ENCODE measurements at regions not wholly inside any gene's neighbourhood (a gene's known extent, or its start where the extent isn't known, plus 50 kb on each side); places are given as distances from the start of the nearest gene placed in this dataset.
A peak's percentile ranks its signal among the peaks of the same experiment; 100 is the strongest.
"Not testable (repeated sequence)": the region's sequence is repeated elsewhere in the genome, so short reads cannot be mapped to it uniquely, and the experiment has no call there.

DNA sequence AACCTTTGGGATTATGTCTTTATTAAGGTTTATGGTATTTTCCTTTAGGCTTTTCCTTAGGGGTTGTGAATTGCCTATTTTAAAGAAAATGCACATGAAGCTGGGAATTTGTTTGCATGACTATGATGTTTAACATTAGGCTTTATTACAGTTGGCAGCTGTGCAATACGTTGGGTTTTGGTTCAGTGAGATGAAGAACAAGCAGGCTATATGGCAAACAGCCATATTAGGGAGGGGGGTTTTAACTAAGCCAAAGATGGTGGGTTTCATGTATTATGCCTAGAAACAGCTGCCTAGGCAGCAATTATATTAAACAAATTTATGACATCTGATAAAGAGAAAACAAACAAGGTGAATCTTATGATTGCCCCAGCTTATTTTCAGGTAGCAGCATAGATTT lies 880.8 kb downstream of the FAM181B start:
- H3K4me1 Mint-ChIP-seq (ENCODE audit: low read depth) = no peaks in the 10 kb centered on the region
- no peak for DNase-seq (ENCODE audit: low spot score)
- no peak overlapping the region for H3K4me3 Mint-ChIP-seq
- no peaks in the 10 kb centered on the region for H3K27me3 Mint-ChIP-seq (ENCODE audit: low read depth)
- no peaks in the 10 kb centered on the region for H3K36me3 Mint-ChIP-seq (ENCODE audit: low read depth)
- no peaks in the 10 kb centered on the region for H3K9me3 Mint-ChIP-seq
- H3K27ac Mint-ChIP-seq = no peak overlapping the region

DNA sequence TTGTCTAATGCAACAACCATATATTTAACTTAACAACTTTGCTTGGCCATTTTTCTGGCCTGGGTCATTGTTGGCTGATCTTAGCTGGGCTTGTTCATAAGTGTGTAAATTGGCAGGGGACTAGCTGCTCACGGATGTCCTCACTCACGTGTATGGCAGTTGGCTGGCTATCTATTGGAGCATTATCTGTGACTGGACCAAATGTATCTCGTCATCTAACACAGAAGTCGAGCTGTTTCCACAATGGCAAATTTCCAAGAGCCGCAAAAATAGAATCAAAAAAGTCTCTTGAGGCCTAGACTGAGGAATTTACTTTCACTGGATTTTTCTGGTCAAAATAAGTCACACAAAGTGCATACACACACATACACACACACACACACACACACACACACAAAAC lies 893.3 kb downstream of the FAM181B start:
- no peak for DNase-seq (ENCODE audit: low spot score)
- H3K36me3 Mint-ChIP-seq (ENCODE audit: low read depth) = no peaks in the 10 kb centered on the region
- no peaks in the 10 kb centered on the region for H3K4me1 Mint-ChIP-seq (ENCODE audit: low read depth)
- no peaks in the 10 kb centered on the region for H3K27me3 Mint-ChIP-seq (ENCODE audit: low read depth)
- H3K4me3 Mint-ChIP-seq = no peak overlapping the region
- no peak overlapping the region for H3K27ac Mint-ChIP-seq
- no peaks in the 10 kb centered on the region for H3K9me3 Mint-ChIP-seq

DNA sequence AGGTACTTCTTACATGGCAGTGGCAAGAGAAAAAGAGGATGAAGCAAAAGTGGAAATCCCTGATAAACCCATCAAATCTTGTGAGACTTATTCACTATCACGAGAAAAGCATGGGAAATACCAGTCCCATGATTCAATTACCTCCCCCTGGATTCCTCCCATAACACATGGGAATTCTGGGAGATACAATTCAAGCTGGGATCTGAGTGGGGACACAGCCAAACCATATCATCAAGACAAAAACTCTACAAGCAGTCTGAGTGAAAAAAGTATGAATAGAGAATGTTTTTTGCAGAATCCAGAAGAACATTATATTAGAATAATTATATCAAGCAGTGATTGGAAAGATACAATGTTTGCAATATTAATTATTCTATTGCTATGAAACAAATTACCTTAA lies 893.7 kb downstream of the FAM181B start:
- Mint-ChIP-seq H3K36me3 (ENCODE audit: low read depth) (no peaks in the 10 kb centered on the region), H3K27me3 (ENCODE audit: low read depth) (no peaks in the 10 kb centered on the region), H3K4me1 (ENCODE audit: low read depth) (no peaks in the 10 kb centered on the region), H3K4me3 (no peak overlapping the region), H3K9me3 (no peaks in the 10 kb centered on the region), H3K27ac (no peak overlapping the region)
- no peak for DNase-seq (ENCODE audit: low spot score)

DNA sequence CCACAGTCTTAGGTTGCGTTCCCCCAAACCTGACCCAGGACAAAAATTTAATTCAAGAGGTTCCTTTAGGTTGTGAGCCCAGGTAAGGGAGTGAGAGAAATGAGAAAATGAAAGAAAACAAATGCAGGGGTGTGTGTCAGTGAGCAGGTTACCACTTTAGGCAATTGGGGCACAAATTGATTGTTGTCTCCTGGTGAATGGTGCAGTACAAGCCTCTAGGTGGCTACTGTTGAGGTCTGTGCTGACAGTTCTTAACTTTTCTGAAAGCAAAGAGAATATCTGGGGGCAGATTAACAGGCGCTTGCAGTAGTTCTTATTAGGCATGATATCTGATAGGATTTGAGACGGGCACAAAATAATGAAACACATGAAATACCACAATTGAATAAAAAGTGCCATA lies 894.6 kb downstream of the FAM181B start:
- Mint-ChIP-seq H3K27ac (no peak overlapping the region), H3K36me3 (ENCODE audit: low read depth) (no peaks in the 10 kb centered on the region)

DNA sequence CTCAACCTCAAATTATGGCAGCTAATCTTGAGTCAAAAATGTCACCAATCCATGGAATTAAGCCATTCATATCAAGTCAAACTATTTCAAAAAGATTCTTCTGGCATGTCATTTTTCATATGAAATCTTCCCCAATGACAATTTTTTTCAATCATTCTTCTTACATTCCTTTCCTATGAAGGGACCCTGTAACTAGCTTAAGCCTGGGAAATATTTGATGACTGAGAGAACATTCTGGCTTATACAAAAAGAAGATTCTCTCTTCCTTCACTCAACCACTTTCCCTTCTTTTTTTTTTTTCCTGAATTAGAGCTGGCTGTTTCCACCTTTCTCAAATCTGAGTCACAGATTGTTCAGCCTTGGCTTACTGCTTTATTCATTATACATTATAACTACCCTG lies 903.7 kb downstream of the FAM181B start:
- Mint-ChIP-seq H3K4me3 (no peak overlapping the region), H3K4me1 (ENCODE audit: low read depth) (no peaks in the 10 kb centered on the region), H3K36me3 (ENCODE audit: low read depth) (no peaks in the 10 kb centered on the region), H3K27me3 (ENCODE audit: low read depth) (no peaks in the 10 kb centered on the region), H3K27ac (no peak overlapping the region), H3K9me3 (peaks cover 11% of the 10 kb centered on the region)
- DNase-seq (ENCODE audit: low spot score) = no peak

More for the DNA sequence above, 894.6 kb downstream of the FAM181B start:
- H3K9me3 Mint-ChIP-seq = no peaks in the 10 kb centered on the region
- DNase-seq (ENCODE audit: low spot score) = no peak
- H3K4me3 Mint-ChIP-seq = no peak overlapping the region
- no peaks in the 10 kb centered on the region for H3K4me1 Mint-ChIP-seq (ENCODE audit: low read depth)
- H3K27me3 Mint-ChIP-seq (ENCODE audit: low read depth) = no peaks in the 10 kb centered on the region

DNA sequence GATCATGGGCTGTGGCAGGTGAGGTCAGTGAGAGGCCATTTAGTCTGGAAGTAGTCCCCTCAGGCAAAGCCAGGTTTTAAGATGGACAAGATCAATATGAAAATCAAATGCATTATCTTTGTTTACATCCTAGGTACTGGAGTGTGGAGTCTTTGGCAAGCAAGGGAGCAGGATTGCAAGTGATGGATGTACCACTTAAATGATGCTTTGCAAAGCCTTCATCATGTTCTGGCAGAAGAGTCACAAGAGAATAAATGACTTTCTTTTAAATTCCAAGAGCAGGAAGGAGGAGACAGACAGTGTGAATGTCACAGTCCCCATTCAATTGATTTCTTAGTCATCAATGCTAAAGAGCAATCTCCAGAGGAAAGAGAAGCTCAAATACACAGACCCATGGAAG lies 908.3 kb downstream of the FAM181B start:
- Mint-ChIP-seq H3K27me3 (ENCODE audit: low read depth) (no peaks in the 10 kb centered on the region), H3K27ac (no peak overlapping the region), H3K4me1 (ENCODE audit: low read depth) (peaks cover 2% of the 10 kb centered on the region), H3K9me3 (no peaks in the 10 kb centered on the region), H3K36me3 (ENCODE audit: low read depth) (no peaks in the 10 kb centered on the region), H3K4me3 (no peak overlapping the region)
- DNase-seq (ENCODE audit: low spot score) = no peak

DNA sequence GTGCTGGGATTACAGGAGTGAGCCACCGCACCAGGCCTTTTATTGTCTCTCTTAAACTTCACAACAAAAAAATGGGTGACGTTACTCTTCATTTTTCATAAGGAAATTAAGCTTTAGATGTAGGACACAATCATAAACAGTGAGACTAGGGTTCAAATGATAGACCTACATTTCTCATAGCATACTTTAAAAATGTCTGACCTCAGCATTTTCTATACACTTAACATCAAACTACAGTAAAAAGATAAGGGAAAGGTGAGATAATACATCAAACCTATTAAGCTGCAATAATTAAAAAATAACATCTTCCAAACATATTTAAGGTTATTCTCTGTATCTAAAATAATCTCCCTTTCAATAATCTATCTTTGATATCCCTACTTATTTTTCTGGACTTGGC lies 914.2 kb downstream of the FAM181B start:
- Mint-ChIP-seq H3K27me3 (ENCODE audit: low read depth) (no peaks in the 10 kb centered on the region), H3K36me3 (ENCODE audit: low read depth) (no peaks in the 10 kb centered on the region), H3K4me3 (no peak overlapping the region), H3K9me3 (no peaks in the 10 kb centered on the region), H3K4me1 (ENCODE audit: low read depth) (peaks cover 2% of the 10 kb centered on the region), H3K27ac (no peak overlapping the region)
- DNase-seq (ENCODE audit: low spot score) = no peak

DNA sequence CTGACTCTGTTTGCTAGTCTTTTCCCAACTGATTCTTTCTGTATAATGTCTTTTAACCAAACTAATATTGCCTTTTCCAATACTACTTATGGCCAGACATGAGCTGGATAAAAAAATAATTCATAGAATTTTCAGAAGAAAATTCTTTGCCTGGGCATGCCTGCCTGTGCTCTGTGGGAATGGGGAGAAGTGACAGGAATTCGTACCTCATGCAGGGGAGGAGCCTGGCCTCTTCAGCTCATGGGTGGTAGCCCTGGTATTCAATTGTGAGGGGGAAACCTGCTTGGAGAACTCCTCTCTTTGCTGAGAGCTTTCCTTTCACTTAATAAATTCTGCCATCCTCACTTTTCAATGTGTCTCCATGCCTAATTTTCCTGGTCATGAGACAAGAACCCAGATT lies 928.8 kb downstream of the FAM181B start:
- no peaks in the 10 kb centered on the region for H3K9me3 Mint-ChIP-seq
- no peak overlapping the region for H3K27ac Mint-ChIP-seq
- DNase-seq (ENCODE audit: low spot score) = no peak
- H3K4me3 Mint-ChIP-seq = no peak overlapping the region
- H3K4me1 Mint-ChIP-seq (ENCODE audit: low read depth) = no peaks in the 10 kb centered on the region
- H3K36me3 Mint-ChIP-seq (ENCODE audit: low read depth) = no peaks in the 10 kb centered on the region
- H3K27me3 Mint-ChIP-seq (ENCODE audit: low read depth) = no peaks in the 10 kb centered on the region

DNA sequence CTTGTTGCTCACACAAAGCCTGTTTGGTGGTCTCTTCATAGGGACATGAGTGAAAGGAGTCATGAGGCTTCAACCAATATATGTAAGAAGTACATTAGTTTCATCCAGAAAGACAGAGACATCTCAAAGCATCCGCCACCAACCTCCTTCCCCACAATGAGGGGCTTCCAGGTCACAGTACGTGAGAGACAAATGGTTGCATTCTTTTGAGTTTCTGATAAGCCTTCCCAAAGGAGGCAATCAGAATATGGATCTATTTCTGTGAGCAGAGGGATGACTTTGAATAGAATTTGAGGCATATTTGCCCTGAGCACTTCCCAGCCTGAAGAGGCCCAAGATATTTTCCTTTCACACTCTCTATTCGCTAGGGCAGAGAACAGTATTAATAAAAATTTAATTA lies 931.1 kb downstream of the FAM181B start:
- no peaks in the 10 kb centered on the region for H3K36me3 Mint-ChIP-seq (ENCODE audit: low read depth)
- H3K4me3 Mint-ChIP-seq = no peak overlapping the region
- no peak overlapping the region for H3K27ac Mint-ChIP-seq
- no peaks in the 10 kb centered on the region for H3K9me3 Mint-ChIP-seq
- DNase-seq (ENCODE audit: low spot score) = no peak
- H3K27me3 Mint-ChIP-seq (ENCODE audit: low read depth) = no peaks in the 10 kb centered on the region
- H3K4me1 Mint-ChIP-seq (ENCODE audit: low read depth) = no peaks in the 10 kb centered on the region

DNA sequence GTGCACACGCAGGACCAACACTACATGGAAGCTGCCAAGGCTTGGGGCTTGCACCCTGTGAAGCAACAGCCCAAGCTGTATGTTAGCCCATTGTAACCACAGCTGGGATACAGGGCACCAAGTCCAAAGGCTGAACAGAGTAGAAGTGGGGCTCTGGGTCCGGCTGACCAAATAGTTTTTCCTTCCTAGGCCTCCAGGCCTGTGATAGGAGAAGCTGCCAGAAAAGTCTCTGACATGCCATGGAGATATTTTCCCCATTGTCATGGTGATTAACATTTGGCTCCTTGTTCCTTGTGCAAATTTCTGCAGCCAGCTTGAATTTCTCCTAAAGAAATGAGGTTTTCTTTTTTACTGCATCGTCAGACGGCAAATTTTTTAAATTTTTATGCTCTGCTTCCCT lies 941.2 kb downstream of the FAM181B start:
- no peak for DNase-seq (ENCODE audit: low spot score)
- peaks cover 1% of the 10 kb centered on the region for H3K36me3 Mint-ChIP-seq (ENCODE audit: low read depth)

DNA sequence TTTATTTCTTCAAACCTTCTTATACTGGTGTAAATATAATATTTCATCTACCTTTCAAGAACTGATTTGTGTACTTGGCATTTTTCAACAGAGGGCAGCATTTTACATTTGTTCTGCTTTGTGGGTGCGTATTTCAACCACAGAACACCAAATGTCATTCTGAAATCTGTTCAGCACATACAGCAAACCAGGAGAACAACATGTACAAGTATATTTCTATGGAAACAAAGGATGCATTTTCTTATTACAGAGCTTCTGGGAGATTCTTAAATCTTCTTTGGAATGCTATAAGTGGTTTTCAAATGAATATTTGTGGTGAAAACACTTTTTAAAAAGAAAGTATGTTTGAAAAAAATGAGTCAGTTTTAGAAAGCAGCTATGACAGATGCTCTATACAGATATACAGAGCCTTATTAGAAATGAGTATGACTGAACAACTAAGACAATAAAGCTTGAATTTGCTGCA lies 946.0 kb downstream of the FAM181B start:
- Mint-ChIP-seq H3K36me3 (ENCODE audit: low read depth) (peaks cover 1% of the 10 kb centered on the region), H3K4me3 (peak overlapping the region; percentile 32), H3K9me3 (no peaks in the 10 kb centered on the region), H3K4me1 (ENCODE audit: low read depth) (peaks cover 15% of the 10 kb centered on the region), H3K27ac (no peak overlapping the region), H3K27me3 (ENCODE audit: low read depth) (no peaks in the 10 kb centered on the region)
- peak; percentile 23 for DNase-seq (ENCODE audit: low spot score)

More for the DNA sequence above, 941.2 kb downstream of the FAM181B start:
- H3K9me3 Mint-ChIP-seq = no peaks in the 10 kb centered on the region
- H3K27me3 Mint-ChIP-seq (ENCODE audit: low read depth) = no peaks in the 10 kb centered on the region
- no peak overlapping the region for H3K4me3 Mint-ChIP-seq
- peaks cover 10% of the 10 kb centered on the region for H3K4me1 Mint-ChIP-seq (ENCODE audit: low read depth)
- H3K27ac Mint-ChIP-seq = no peak overlapping the region

DNA sequence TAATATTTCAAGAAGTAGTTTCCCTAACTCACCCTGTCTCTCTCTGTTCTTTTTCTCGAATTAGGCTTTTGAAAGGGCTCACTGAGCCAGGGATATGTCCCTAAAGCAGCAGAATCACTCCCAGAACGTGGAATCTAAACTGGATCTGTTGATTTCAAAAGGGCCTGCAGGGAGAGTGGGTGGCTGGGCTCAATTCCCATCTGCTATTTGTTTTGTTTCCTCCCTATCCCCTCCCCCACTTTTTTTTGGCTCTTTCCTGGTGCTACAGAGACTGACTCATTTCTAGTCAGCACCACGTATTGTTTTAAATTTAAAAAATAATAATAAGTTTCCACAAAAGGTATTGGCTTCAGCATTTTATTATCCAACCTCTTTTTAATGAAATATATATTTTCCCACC lies 961.5 kb downstream of the FAM181B start:
- no peak overlapping the region for H3K27ac Mint-ChIP-seq
- no peaks in the 10 kb centered on the region for H3K9me3 Mint-ChIP-seq
- H3K4me1 Mint-ChIP-seq (ENCODE audit: low read depth) = no peaks in the 10 kb centered on the region
- no peaks in the 10 kb centered on the region for H3K27me3 Mint-ChIP-seq (ENCODE audit: low read depth)
- no peak for DNase-seq (ENCODE audit: low spot score)
- no peak overlapping the region for H3K4me3 Mint-ChIP-seq
- no peaks in the 10 kb centered on the region for H3K36me3 Mint-ChIP-seq (ENCODE audit: low read depth)

DNA sequence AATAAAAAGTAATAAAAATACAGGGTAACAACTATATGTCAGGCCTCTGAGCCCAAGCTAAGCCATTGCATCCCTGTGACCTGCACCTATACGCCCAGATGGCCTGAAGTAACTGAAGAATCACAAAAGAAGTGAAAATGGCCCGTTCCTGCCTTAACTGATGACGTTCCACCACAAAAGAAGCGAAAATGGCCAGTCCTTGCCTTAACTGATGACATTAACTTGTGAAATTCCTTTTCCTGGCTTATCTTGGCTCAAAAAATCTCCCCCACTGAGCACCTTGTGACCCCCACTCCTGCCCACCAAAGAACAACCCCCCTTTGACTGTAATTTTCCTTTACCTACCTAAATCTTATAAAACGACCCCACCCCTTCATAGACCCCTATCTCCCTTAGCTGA lies 963.8 kb downstream of the FAM181B start:
- not testable (repeated sequence) for H3K4me1 Mint-ChIP-seq (ENCODE audit: low read depth); H3K27ac Mint-ChIP-seq; H3K27me3 Mint-ChIP-seq (ENCODE audit: low read depth); H3K9me3 Mint-ChIP-seq; H3K36me3 Mint-ChIP-seq (ENCODE audit: low read depth); DNase-seq (ENCODE audit: low spot score); H3K4me3 Mint-ChIP-seq

DNA sequence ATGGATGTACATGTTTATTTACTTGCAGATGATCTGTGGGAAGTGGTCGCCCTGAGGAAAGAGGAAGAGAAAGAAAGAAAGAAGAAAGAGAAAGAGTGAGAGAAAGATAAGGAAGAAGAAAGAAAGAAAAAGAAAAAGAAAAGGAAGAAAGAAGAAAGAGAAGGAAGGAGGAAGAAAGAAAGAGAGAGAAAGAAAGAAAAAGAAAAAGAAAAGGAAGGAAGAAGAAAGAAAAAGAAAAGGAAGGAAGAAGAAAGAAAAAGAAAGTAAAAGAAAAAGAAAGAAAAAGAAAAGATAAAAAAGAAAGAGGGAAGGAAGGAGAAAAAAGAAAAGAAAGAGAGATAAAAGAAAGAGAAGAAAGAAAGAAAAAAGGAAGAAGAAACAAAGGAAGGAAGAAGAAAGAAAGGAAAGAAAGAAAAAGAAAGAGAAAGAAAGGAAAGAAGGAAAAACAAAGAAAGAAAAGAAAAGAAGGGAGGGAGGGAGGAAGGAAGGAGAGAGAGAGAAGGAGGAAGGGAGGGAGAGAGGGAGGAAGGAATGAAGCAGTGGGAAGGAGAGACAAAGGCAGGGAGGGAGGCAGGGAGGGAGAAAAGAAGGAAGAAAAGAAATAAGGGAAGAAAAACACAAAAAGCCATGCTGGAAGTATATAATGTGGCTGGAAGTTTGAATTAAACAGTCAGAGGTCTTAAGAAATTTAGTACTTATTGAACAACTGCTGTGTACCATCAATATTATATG lies 976.6 kb downstream of the FAM181B start:
- no peak for DNase-seq (ENCODE audit: low spot score)
- Mint-ChIP-seq H3K27ac (no peak overlapping the region), H3K4me1 (ENCODE audit: low read depth) (no peaks in the 10 kb centered on the region), H3K27me3 (ENCODE audit: low read depth) (peaks cover 4% of the 10 kb centered on the region), H3K4me3 (no peak overlapping the region), H3K36me3 (ENCODE audit: low read depth) (no peaks in the 10 kb centered on the region), H3K9me3 (no peaks in the 10 kb centered on the region)

DNA sequence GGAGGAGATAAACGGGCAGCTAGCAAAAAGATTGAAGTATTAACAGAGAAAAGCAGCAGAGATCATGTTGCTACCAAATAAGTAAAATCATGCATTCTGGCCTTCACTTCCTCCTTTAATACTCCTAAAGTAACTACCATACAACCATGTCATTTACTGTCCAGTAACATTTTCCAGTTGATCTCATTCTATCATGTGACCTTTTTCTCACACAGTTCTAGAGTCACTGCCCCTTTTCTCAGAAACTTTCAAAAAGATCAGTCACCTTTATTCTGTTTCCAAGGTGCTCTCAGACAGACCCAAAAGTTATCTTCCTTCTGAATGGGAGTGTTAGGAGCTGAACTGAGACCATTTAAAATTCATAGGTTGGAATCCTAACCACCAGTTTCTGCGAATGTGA lies 984.4 kb downstream of the FAM181B start:
- H3K27ac Mint-ChIP-seq = no peak overlapping the region

More for the DNA sequence above, 984.4 kb downstream of the FAM181B start:
- H3K4me1 Mint-ChIP-seq (ENCODE audit: low read depth) = no peaks in the 10 kb centered on the region
- DNase-seq (ENCODE audit: low spot score) = no peak
- no peaks in the 10 kb centered on the region for H3K27me3 Mint-ChIP-seq (ENCODE audit: low read depth)
- H3K9me3 Mint-ChIP-seq = no peaks in the 10 kb centered on the region
- no peaks in the 10 kb centered on the region for H3K36me3 Mint-ChIP-seq (ENCODE audit: low read depth)
- H3K4me3 Mint-ChIP-seq = no peak overlapping the region

All from T-helper 2 cell treated with Interferon-gamma antibody and Interleukin-4, amounts not matched to agents 5 μg/mL and 100 μg/mL, for 36 hours (primary cell).